H9 (cell line): ENCODE measurements at regions not wholly inside any gene's neighbourhood (a gene's known extent, or its start where the extent isn't known, plus 50 kb on each side); places are given as distances from the start of the nearest gene placed in this dataset.

Source experiments
- DNase-seq: peaks from one replicate; pipeline ENCODE4 v3.0.0-alpha.2; 2017
- H2AFZ ChIP-seq: one replicate; pipeline ENCODE4 v1.6.1; 2013; ENCODE audit warnings: mild to moderate bottlenecking, low read length, control low read depth, moderate library complexity
- H2AK5ac ChIP-seq: 2 replicates; pipeline ENCODE4 v1.6.1; 2013; ENCODE audit warnings: low read length, control low read depth, mixed read lengths; ENCODE audit not compliant: insufficient read length
- H2BK120ac ChIP-seq: one replicate; pipeline ENCODE4 v1.6.1; 2013; ENCODE audit warnings: low read depth, mild to moderate bottlenecking, low read length, control low read depth, inconsistent platforms; ENCODE audit not compliant: poor library complexity, severe bottlenecking
- H2BK12ac ChIP-seq: 2 replicates; pipeline ENCODE4 v1.6.1; 2013; ENCODE audit warnings: low read length, control low read depth, mixed read lengths, low read depth; ENCODE audit not compliant: insufficient read length
- H2BK15ac ChIP-seq: 2 replicates; pipeline ENCODE4 v1.6.1; 2013; ENCODE audit warnings: low read depth, low read length, control low read depth
- H2BK20ac ChIP-seq: one replicate; pipeline ENCODE4 v1.6.1; 2013; ENCODE audit warnings: low read depth, mild to moderate bottlenecking, low read length, control low read depth, inconsistent platforms; ENCODE audit not compliant: poor library complexity, severe bottlenecking
- H2BK5ac ChIP-seq: 2 replicates; pipeline ENCODE4 v1.6.1; 2013; ENCODE audit warnings: low read length, control low read depth, mixed read lengths; ENCODE audit not compliant: insufficient read length
- H3K14ac ChIP-seq: 2 replicates; pipeline ENCODE4 v1.6.1; 2013; ENCODE audit warnings: low read length, control low read depth; ENCODE audit not compliant: insufficient read depth
- H3K18ac ChIP-seq: 2 replicates; pipeline ENCODE4 v1.6.1; 2013; ENCODE audit warnings: low read depth, mild to moderate bottlenecking, mixed read lengths, low read length, control low read depth; ENCODE audit not compliant: insufficient read length
- H3K23ac ChIP-seq: 2 replicates; pipeline ENCODE4 v1.6.1; 2013; ENCODE audit warnings: low read length, control low read depth, mixed read lengths, low read depth; ENCODE audit not compliant: insufficient read length
- H3K23me2 ChIP-seq: 2 replicates; pipeline ENCODE4 v1.6.1; 2013; ENCODE audit warnings: low read depth, mild to moderate bottlenecking, mixed read lengths, low read length, control low read depth; ENCODE audit not compliant: insufficient read length, poor library complexity, severe bottlenecking
- H3K27ac ChIP-seq: 2 replicates; pipeline ENCODE4 v1.5.1; 2013; ENCODE audit warnings: low read length, control low read depth, mixed read lengths, low read depth; ENCODE audit not compliant: insufficient read length
- H3K27me3 ChIP-seq: 2 replicates; pipeline ENCODE4 v1.6.1; 2013; ENCODE audit warnings: low read length, control low read depth, inconsistent platforms; ENCODE audit not compliant: insufficient read depth
- H3K4ac ChIP-seq: 2 replicates; pipeline ENCODE4 v1.6.1; 2013; ENCODE audit warnings: low read depth, mild to moderate bottlenecking, control low read depth, inconsistent platforms, low read length, moderate library complexity
- H3K4me1 ChIP-seq: 2 replicates; pipeline ENCODE4 v1.6.1; 2013; ENCODE audit warnings: low read length, control low read depth, inconsistent platforms; ENCODE audit not compliant: insufficient read depth
- H3K4me2 ChIP-seq: 2 replicates; pipeline ENCODE4 v1.6.1; 2013; ENCODE audit warnings: low read length, control low read depth, mixed read lengths; ENCODE audit not compliant: insufficient read length, insufficient read depth
- H3K56ac ChIP-seq: 2 replicates; pipeline ENCODE4 v1.6.1; 2013; ENCODE audit warnings: low read depth, mild to moderate bottlenecking, mixed read lengths, low read length, control low read depth; ENCODE audit not compliant: insufficient read length
- H3K79me1 ChIP-seq: 2 replicates; pipeline ENCODE4 v1.6.1; 2013; ENCODE audit warnings: low read depth, mild to moderate bottlenecking, moderate library complexity, low read length, control low read depth, inconsistent platforms; ENCODE audit not compliant: insufficient read depth, poor library complexity, severe bottlenecking
- H3K79me2 ChIP-seq: 2 replicates; pipeline ENCODE4 v1.6.1; 2013; ENCODE audit warnings: low read length, control low read depth, inconsistent platforms; ENCODE audit not compliant: insufficient read depth
- H3K9ac ChIP-seq: 2 replicates; pipeline ENCODE4 v1.6.1; 2013; ENCODE audit warnings: low read length, control low read depth, mixed read lengths; ENCODE audit not compliant: insufficient read length; ENCODE audit errors: extremely low read depth
- H3K9me3 ChIP-seq: one replicate; pipeline ENCODE4 v1.6.1; 2013; ENCODE audit warnings: low read depth, low read length, inconsistent platforms; ENCODE audit not compliant: control insufficient read depth
- H3T11ph ChIP-seq: one replicate; pipeline ENCODE4 v1.6.1; 2013; ENCODE audit warnings: mild to moderate bottlenecking, low read length, control low read depth, inconsistent platforms
- H4K20me1 ChIP-seq: one replicate; pipeline ENCODE4 v1.6.1; 2013; ENCODE audit not compliant: control insufficient read depth, insufficient read length, insufficient read depth
- H4K5ac ChIP-seq: 2 replicates; pipeline ENCODE4 v1.6.1; 2013; ENCODE audit warnings: low read depth, mild to moderate bottlenecking, mixed read lengths, low read length, control low read depth; ENCODE audit not compliant: insufficient read length
- H4K8ac ChIP-seq: replicated peaks from 2 replicates; pipeline ENCODE4 v1.6.1; 2013; ENCODE audit warnings: low read length, control low read depth, mixed read lengths, low read depth; ENCODE audit not compliant: insufficient read length
- H4K91ac ChIP-seq: 2 replicates; pipeline ENCODE4 v1.6.1; 2013; ENCODE audit warnings: low read depth, mild to moderate bottlenecking, moderate library complexity, mixed read lengths, low read length, control low read depth; ENCODE audit not compliant: insufficient read length
- H3K27ac Mint-ChIP-seq, 3 experiments: 2 replicates in 2 of 3; 3 replicates in 1 of 3; pipeline ENCODE4 v1.8.0; 2020 to 2021; ENCODE audit warnings: mixed read lengths in 3 of 3, mild to moderate bottlenecking in 1 of 3, moderate library complexity in 1 of 3
- H3K27me3 Mint-ChIP-seq: 2 replicates; pipeline ENCODE4 v1.8.0; 2021; ENCODE audit warnings: low read depth, mild to moderate bottlenecking, moderate library complexity, mixed read lengths
- H3K36me3 Mint-ChIP-seq, 3 experiments: 2 replicates in 2 of 3; 3 replicates in 1 of 3; pipeline ENCODE4 v1.8.0; 2020 to 2021; ENCODE audit warnings: low read depth in 3 of 3, mixed read lengths in 3 of 3; ENCODE audit not compliant: insufficient read depth in 1 of 3
- H3K4me1 Mint-ChIP-seq, 2 experiments: 2 replicates each; pipeline ENCODE4 v1.8.0; 2020; ENCODE audit warnings: mixed read lengths in 2 of 2
- H3K4me3 Mint-ChIP-seq, 2 experiments: 2 replicates in 1 of 2; 3 replicates in 1 of 2; pipeline ENCODE4 v1.8.0; 2020 to 2021; ENCODE audit warnings: mild to moderate bottlenecking in 2 of 2, mixed read lengths in 2 of 2, moderate library complexity in 1 of 2
- H3K9me3 Mint-ChIP-seq, 2 experiments: 2 replicates in 1 of 2; 3 replicates in 1 of 2; pipeline ENCODE4 v1.8.0; 2020; ENCODE audit warnings: mild to moderate bottlenecking in 2 of 2, mixed read lengths in 2 of 2, moderate library complexity in 1 of 2
- CTCF ChIP-seq: fragments of 200-600 bp; sonication (generic); conservative IDR thresholded peaks from 3 replicates; pipeline ENCODE4 v1.8.0; 2021; ENCODE audit warnings: antibody characterized with exemption, mild to moderate bottlenecking
- WGBS: extraction: QIAGEN DNeasy Blood & Tissue Kit; methylation state at CpG from one replicate; pipeline ENCODE4 v1.1.7; 2013; ENCODE audit warnings: missing lambda C conversion rate, low lambda C conversion rate, mixed read lengths; ENCODE audit not compliant: insufficient read length; ENCODE audit errors: extremely low coverage; 5-methylcytosine and 5-hydroxymethylcytosine counted together

- no CpG with 5 or more reads among the region's 10 CpGs for WGBS
- H2BK12ac ChIP-seq: no peak overlapping the region
- no peaks in the 10 kb centered on the region for H3K79me1 ChIP-seq
- H3K4me1 ChIP-seq: no peaks in the 10 kb centered on the region
- H2BK15ac ChIP-seq: no peak overlapping the region
- no peak overlapping the region for H2BK20ac ChIP-seq
- no peak overlapping the region for H3K23ac ChIP-seq
- H2AK5ac ChIP-seq: no peak overlapping the region
- no peak overlapping the region for H2AFZ ChIP-seq
- H3K23me2 ChIP-seq: no peaks in the 10 kb centered on the region
- no peak overlapping the region for H3K18ac ChIP-seq
- Mint-ChIP-seq H3K27me3 (peaks cover 18% of the 10 kb centered on the region), H3K4me3 (no peak overlapping the region), H3K4me1 (peaks cover 10% of the 10 kb centered on the region in 2 experiments), H3K9me3 (peaks cover 0 to 2% of the 10 kb centered on the region in 2 experiments; a peak in 1 of 5 replicates), H3K36me3 (peaks cover 0 to 6% (median 0%) of the 10 kb centered on the region in 3 experiments; a peak in 2 of 7 replicates), H3K27ac (no peak overlapping the region)
- no peak overlapping the region for H3K9ac ChIP-seq
- no peak overlapping the region for H3K27ac ChIP-seq
- no peak overlapping the region for H3K56ac ChIP-seq
- H4K5ac ChIP-seq: no peak overlapping the region
- no peak overlapping the region for H3K14ac ChIP-seq
- no peak overlapping the region for H3K4ac ChIP-seq
- no peaks in the 10 kb centered on the region for H3K27me3 ChIP-seq
- TF ChIP-seq CTCF: no peak
- H4K20me1 ChIP-seq: no peaks in the 10 kb centered on the region
- H3K79me2 ChIP-seq: no peaks in the 10 kb centered on the region
- no peak overlapping the region for H2BK5ac ChIP-seq
- H3K4me2 ChIP-seq: no peak overlapping the region
- H4K8ac ChIP-seq: no peak overlapping the region
- H3T11ph ChIP-seq: no peak overlapping the region
- no peak overlapping the region for H4K91ac ChIP-seq
- DNase-seq: peak; percentile 17
- no peak overlapping the region for H2BK120ac ChIP-seq
- H3K9me3 ChIP-seq: no peaks in the 10 kb centered on the region
Measured at GRCh38 chr22:49404020-49404419, 423.7 kb downstream of the BRD1 start.
